ENCODE measurements at regions not wholly inside any gene's neighbourhood (a gene's known extent, or its start where the extent isn't known, plus 50 kb on each side); places are given as distances from the start of the nearest gene placed in this dataset.
"Not testable (repeated sequence)": the region's sequence is repeated elsewhere in the genome, so short reads cannot be mapped to it uniquely, and the experiment has no call there.

GRCh38 chr7:115293628-115294240 is 371.8 kb downstream of the MDFIC start:
- no peak overlapping the region for H3K4me3 ChIP-seq (ENCODE audit: low read length)
- ATAC-seq (no peak), DNase-seq (no peak)
- Mint-ChIP-seq H3K27me3 (ENCODE audit: low read depth in 2 of 2) (peaks cover 0 to 6% of the 10 kb centered on the region in 2 donors), H3K4me3 (no peak overlapping the region), H3K4me1 (no peaks in the 10 kb centered on the region), H3K36me3 (no peaks in the 10 kb centered on the region), H3K9me3 (peaks cover 0 to 2% of the 10 kb centered on the region in 2 donors), H3K27ac (no peak overlapping the region)
- H3K27me3 ChIP-seq (ENCODE audit: control insufficient read depth, insufficient read depth, low read length), result no peaks in the 10 kb centered on the region
- H3K36me3 ChIP-seq (ENCODE audit: control insufficient read depth, insufficient read depth, low read length), result no peaks in the 10 kb centered on the region
- H3K27ac ChIP-seq (ENCODE audit: low read length), result no peak overlapping the region
- 83% methylated on average over 5 of the region's 6 CpGs for WGBS (ENCODE audit: insufficient coverage)
- no peaks in the 10 kb centered on the region for H3K4me1 ChIP-seq (ENCODE audit: control insufficient read depth, insufficient read depth, low read length)
- no peaks in the 10 kb centered on the region for H3K9me3 ChIP-seq (ENCODE audit: control insufficient read depth, insufficient read depth, low read length)
- no peak for TF ChIP-seq CTCF (IDR thresholded peaks at IDR 0.05)
- intact Hi-C loops (cut with micrococcal nuclease), result no loop called here

- no peak for TF ChIP-seq CTCF (IDR thresholded peaks at IDR 0.05)
- H3K4me1 Mint-ChIP-seq, result no peaks in the 10 kb centered on the region
Measured at GRCh38 chr7:115292381-115292780, 370.5 kb downstream of the MDFIC start.

GRCh38 chr7:115289971-115290370 is 368.1 kb downstream of the MDFIC start:
- H3K4me3 ChIP-seq (ENCODE audit: low read length), result no peak overlapping the region
- 94% methylated on average over 1 of the region's 2 CpGs for WGBS (ENCODE audit: insufficient coverage)
- no peaks in the 10 kb centered on the region for H3K4me1 Mint-ChIP-seq
- H3K4me3 Mint-ChIP-seq, result no peak overlapping the region
- H3K27me3 Mint-ChIP-seq (ENCODE audit: low read depth in 2 of 2), result peaks cover 4 to 12% of the 10 kb centered on the region in 2 donors
- no peak overlapping the region for H3K27ac Mint-ChIP-seq
- intact Hi-C loops (cut with micrococcal nuclease), result no loop called here
- DNase-seq (no peak), ATAC-seq (no peak)
- H3K4me1 ChIP-seq (ENCODE audit: control insufficient read depth, insufficient read depth, low read length), result no peaks in the 10 kb centered on the region
- H3K36me3 ChIP-seq (ENCODE audit: control insufficient read depth, insufficient read depth, low read length), result no peaks in the 10 kb centered on the region
- no peak for TF ChIP-seq CTCF (IDR thresholded peaks at IDR 0.05)
- peaks cover 2% of the 10 kb centered on the region in 2 donors for H3K9me3 Mint-ChIP-seq
- no peak overlapping the region for H3K27ac ChIP-seq (ENCODE audit: low read length)
- no peaks in the 10 kb centered on the region for H3K36me3 Mint-ChIP-seq
- H3K9me3 ChIP-seq (ENCODE audit: control insufficient read depth, insufficient read depth, low read length), result no peaks in the 10 kb centered on the region
- H3K27me3 ChIP-seq (ENCODE audit: control insufficient read depth, insufficient read depth, low read length), result no peaks in the 10 kb centered on the region

More at GRCh38 chr7:115292381-115292780, 370.5 kb downstream of the MDFIC start:
- 91% methylated on average over 3 of the region's 3 CpGs for WGBS (ENCODE audit: insufficient coverage)
- Histone ChIP-seq H3K27me3 (ENCODE audit: control insufficient read depth, insufficient read depth, low read length) (no peaks in the 10 kb centered on the region), H3K4me3 (ENCODE audit: low read length) (no peak overlapping the region), H3K4me1 (ENCODE audit: control insufficient read depth, insufficient read depth, low read length) (no peaks in the 10 kb centered on the region), H3K27ac (ENCODE audit: low read length) (no peak overlapping the region), H3K36me3 (ENCODE audit: control insufficient read depth, insufficient read depth, low read length) (no peaks in the 10 kb centered on the region), H3K9me3 (ENCODE audit: control insufficient read depth, insufficient read depth, low read length) (no peaks in the 10 kb centered on the region)
- DNase-seq, result no peak
- intact Hi-C loops (cut with micrococcal nuclease), result no loop called here
- H3K27ac Mint-ChIP-seq, result no peak overlapping the region
- peaks cover 0 to 2% of the 10 kb centered on the region in 2 donors for H3K9me3 Mint-ChIP-seq
- H3K4me3 Mint-ChIP-seq, result no peak overlapping the region
- no peak for ATAC-seq
- peaks cover 0 to 6% of the 10 kb centered on the region in 2 donors for H3K27me3 Mint-ChIP-seq (ENCODE audit: low read depth in 2 of 2)
- no peaks in the 10 kb centered on the region for H3K36me3 Mint-ChIP-seq

GRCh38 chr7:115276791-115277190 is 354.9 kb downstream of the MDFIC start:
- Mint-ChIP-seq H3K27me3 (ENCODE audit: low read depth in 2 of 2) (no peaks in the 10 kb centered on the region), H3K9me3 (no peaks in the 10 kb centered on the region), H3K27ac (no peak overlapping the region), H3K36me3 (no peaks in the 10 kb centered on the region), H3K4me1 (no peaks in the 10 kb centered on the region), H3K4me3 (no peak overlapping the region)
- DNase-seq (no peak), ATAC-seq (no peak)
- 92% methylated on average over 1 of the region's 1 CpG for WGBS (ENCODE audit: insufficient coverage)
- H3K27ac ChIP-seq (ENCODE audit: low read length), result no peak overlapping the region
- intact Hi-C loops (cut with micrococcal nuclease), result no loop called here
- H3K27me3 ChIP-seq (ENCODE audit: control insufficient read depth, insufficient read depth, low read length), result no peaks in the 10 kb centered on the region
- H3K36me3 ChIP-seq (ENCODE audit: control insufficient read depth, insufficient read depth, low read length), result no peaks in the 10 kb centered on the region
- no peaks in the 10 kb centered on the region for H3K4me1 ChIP-seq (ENCODE audit: control insufficient read depth, insufficient read depth, low read length)
- H3K9me3 ChIP-seq (ENCODE audit: control insufficient read depth, insufficient read depth, low read length), result no peaks in the 10 kb centered on the region
- no peak for TF ChIP-seq CTCF (IDR thresholded peaks at IDR 0.05)
- no peak overlapping the region for H3K4me3 ChIP-seq (ENCODE audit: low read length)

- DNase-seq; H3K27ac ChIP-seq (ENCODE audit: low read length); H3K27ac Mint-ChIP-seq; H3K27me3 Mint-ChIP-seq (ENCODE audit: low read depth in 2 of 2); H3K4me1 ChIP-seq (ENCODE audit: control insufficient read depth, insufficient read depth, low read length); ATAC-seq; H3K4me3 ChIP-seq (ENCODE audit: low read length); H3K36me3 ChIP-seq (ENCODE audit: control insufficient read depth, insufficient read depth, low read length); H3K36me3 Mint-ChIP-seq; H3K27me3 ChIP-seq (ENCODE audit: control insufficient read depth, insufficient read depth, low read length); H3K4me3 Mint-ChIP-seq; H3K4me1 Mint-ChIP-seq; H3K9me3 Mint-ChIP-seq; H3K9me3 ChIP-seq (ENCODE audit: control insufficient read depth, insufficient read depth, low read length); intact Hi-C loops (cut with micrococcal nuclease): not testable (repeated sequence)
- 88% methylated on average over 8 of the region's 8 CpGs for WGBS (ENCODE audit: insufficient coverage)
Measured at GRCh38 chr7:115273855-115274254, 352.0 kb downstream of the MDFIC start.

Data from natural killer cell (primary cell).